ENCODE measurements at regions not wholly inside any gene's neighbourhood (a gene's known extent, or its start where the extent isn't known, plus 50 kb on each side); places are given as distances from the start of the nearest gene placed in this dataset.
"Not testable (repeated sequence)": the region's sequence is repeated elsewhere in the genome, so short reads cannot be mapped to it uniquely, and the experiment has no call there.

DNA sequence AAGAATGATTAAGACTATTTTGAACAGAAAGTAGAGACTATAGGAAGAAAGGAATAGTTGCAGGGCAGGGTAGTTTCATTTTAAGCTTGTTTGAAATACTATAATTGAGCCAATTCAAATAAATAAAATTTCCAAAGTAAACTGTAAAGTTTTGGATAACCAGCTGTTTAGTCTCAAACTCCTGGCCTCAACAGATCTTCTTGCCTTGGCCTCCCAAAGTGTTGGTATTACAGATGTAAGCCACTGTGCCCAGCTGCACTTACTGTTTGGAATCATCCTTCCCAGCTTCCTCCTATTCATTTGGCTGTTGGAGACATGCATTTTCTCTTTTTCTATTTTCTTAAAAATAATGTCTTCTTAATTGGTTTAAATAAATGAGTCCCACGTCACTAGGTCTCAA is 231.0 kb downstream of the NNT start:
- peaks cover 5% of the 10 kb centered on the region; the same call in 1 of the 2 replicates for H3K9me2 ChIP-seq (ENCODE audit: insufficient read depth)
- intact Hi-C loops (cut with micrococcal nuclease; ENCODE audit: unreplicated experiment), result no loop called here
- H4K20me1 ChIP-seq (ENCODE audit: insufficient read depth), result no peaks in the 10 kb centered on the region
- no peak overlapping the region for H3K4me2 ChIP-seq
- no peak for DNase-seq
- no peak overlapping the region for H2AFZ ChIP-seq
- H3K27ac ChIP-seq, result no peak overlapping the region
- H3K79me2 ChIP-seq (ENCODE audit: low read depth), result no peaks in the 10 kb centered on the region
- H3K9me3 ChIP-seq (ENCODE audit: insufficient read depth, low read depth), result no peaks in the 10 kb centered on the region
- BruUV-seq (replicated peaks), result no TSS peak
- TF ChIP-seq, protein P1, sequence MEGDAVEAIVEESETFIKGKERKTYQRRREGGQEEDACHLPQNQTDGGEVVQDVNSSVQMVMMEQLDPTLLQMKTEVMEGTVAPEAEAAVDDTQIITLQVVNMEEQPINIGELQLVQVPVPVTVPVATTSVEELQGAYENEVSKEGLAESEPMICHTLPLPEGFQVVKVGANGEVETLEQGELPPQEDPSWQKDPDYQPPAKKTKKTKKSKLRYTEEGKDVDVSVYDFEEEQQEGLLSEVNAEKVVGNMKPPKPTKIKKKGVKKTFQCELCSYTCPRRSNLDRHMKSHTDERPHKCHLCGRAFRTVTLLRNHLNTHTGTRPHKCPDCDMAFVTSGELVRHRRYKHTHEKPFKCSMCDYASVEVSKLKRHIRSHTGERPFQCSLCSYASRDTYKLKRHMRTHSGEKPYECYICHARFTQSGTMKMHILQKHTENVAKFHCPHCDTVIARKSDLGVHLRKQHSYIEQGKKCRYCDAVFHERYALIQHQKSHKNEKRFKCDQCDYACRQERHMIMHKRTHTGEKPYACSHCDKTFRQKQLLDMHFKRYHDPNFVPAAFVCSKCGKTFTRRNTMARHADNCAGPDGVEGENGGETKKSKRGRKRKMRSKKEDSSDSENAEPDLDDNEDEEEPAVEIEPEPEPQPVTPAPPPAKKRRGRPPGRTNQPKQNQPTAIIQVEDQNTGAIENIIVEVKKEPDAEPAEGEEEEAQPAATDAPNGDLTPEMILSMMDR (conservative IDR thresholded peaks at IDR 0.05), result no peak
- TF ChIP-seq EZH2 (IDR thresholded peaks at IDR 0.05; ENCODE audit: low read depth), result no peak
- no peaks in the 10 kb centered on the region for H3K36me3 ChIP-seq (ENCODE audit: low read depth)
- POLR2A ChIA-PET (ENCODE audit: unreplicated experiment), result no interaction called here
- H3K4me1 ChIP-seq (replicated peaks; ENCODE audit: insufficient read depth), result no peaks in the 10 kb centered on the region
- H3K4me3 ChIP-seq, result no peak overlapping the region
- H3F3A ChIP-seq (ENCODE audit: insufficient read depth, low read depth), result no peaks in the 10 kb centered on the region
- H3K27me3 ChIP-seq (ENCODE audit: insufficient read depth, low read depth), result 0 out of 2 replicates have a peak, but pooled peaks cover 5% of the 10 kb centered on the region
- CTCF ChIA-PET, result no interaction called here

DNA sequence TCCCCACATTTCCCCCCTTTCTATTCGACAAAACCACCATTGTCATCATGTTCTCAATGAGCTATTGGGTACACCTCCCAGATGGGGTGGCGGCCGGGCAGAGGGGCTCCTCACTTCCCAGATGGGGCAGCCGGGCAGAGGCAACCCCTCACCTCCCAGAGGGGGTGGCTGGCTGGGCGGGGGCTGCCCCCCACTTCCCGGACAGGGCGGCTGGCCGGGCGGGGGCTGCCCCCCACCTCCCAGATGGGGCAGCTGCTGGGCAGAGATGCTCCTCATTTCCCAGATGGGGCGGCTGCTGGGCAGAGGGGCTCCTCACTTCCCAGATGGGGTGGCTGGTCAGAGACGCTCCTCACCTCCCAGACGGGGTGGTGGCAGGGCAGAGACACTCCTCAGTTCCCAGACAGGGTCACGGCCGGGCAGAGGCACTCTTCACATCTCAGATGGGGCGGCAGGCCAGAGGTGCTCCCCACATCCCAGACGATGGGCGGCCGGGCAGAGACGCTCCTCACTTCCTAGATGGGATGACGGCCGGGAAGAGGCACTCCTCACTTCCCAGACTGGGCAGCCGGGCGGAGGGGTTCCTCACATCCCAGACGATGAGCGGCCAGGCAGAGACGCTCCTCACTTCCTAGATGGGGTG is 221.5 kb downstream of the NNT start:
- H3K4me3 ChIP-seq; H3K9me2 ChIP-seq (ENCODE audit: insufficient read depth); POLR2A ChIA-PET (ENCODE audit: unreplicated experiment); H3K36me3 ChIP-seq (ENCODE audit: low read depth); H3K79me2 ChIP-seq (ENCODE audit: low read depth); BruUV-seq (replicated peaks); H3K4me2 ChIP-seq; H2AFZ ChIP-seq; intact Hi-C loops (cut with micrococcal nuclease; ENCODE audit: unreplicated experiment); H3K4me1 ChIP-seq (replicated peaks; ENCODE audit: insufficient read depth); DNase-seq; H3K27me3 ChIP-seq (ENCODE audit: insufficient read depth, low read depth); CTCF ChIA-PET; H3F3A ChIP-seq (ENCODE audit: insufficient read depth, low read depth); H3K9me3 ChIP-seq (ENCODE audit: insufficient read depth, low read depth); H3K27ac ChIP-seq; H4K20me1 ChIP-seq (ENCODE audit: insufficient read depth): not testable (repeated sequence)

DNA sequence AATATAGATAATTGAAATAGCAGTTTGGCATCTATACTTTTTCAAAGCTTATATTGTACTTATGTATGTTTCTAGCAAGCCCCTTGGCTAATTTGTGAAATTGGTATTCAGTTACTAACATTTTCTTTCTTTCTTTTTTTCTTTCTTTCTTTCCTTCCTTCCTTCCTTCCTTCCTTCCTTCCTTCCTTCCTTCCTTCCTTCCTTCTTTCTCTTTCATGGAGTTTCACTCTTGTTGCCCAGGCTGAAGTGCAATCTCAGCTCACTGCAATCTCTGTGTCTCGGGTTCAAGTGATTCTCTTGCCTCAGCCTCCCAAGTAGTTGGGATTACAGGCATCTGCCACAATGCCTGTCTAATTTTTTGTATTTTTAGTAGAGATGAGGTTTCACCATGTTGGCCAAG is 215.4 kb downstream of the NNT start:
- H2AFZ ChIP-seq; H3K27me3 ChIP-seq (ENCODE audit: insufficient read depth, low read depth); H3K27ac ChIP-seq; POLR2A ChIA-PET (ENCODE audit: unreplicated experiment); H3K79me2 ChIP-seq (ENCODE audit: low read depth); BruUV-seq (replicated peaks); H4K20me1 ChIP-seq (ENCODE audit: insufficient read depth); H3K9me2 ChIP-seq (ENCODE audit: insufficient read depth); H3F3A ChIP-seq (ENCODE audit: insufficient read depth, low read depth); DNase-seq; H3K4me1 ChIP-seq (replicated peaks; ENCODE audit: insufficient read depth); H3K4me3 ChIP-seq; H3K36me3 ChIP-seq (ENCODE audit: low read depth); H3K9me3 ChIP-seq (ENCODE audit: insufficient read depth, low read depth); intact Hi-C loops (cut with micrococcal nuclease; ENCODE audit: unreplicated experiment); H3K4me2 ChIP-seq: not testable (repeated sequence)
- CTCF ChIA-PET, result interaction anchor here (0.6 kb wide), 1 partner anchor 910 kb away, joined by 3 read pairs; no protein-coding TSS in a partner anchor

DNA sequence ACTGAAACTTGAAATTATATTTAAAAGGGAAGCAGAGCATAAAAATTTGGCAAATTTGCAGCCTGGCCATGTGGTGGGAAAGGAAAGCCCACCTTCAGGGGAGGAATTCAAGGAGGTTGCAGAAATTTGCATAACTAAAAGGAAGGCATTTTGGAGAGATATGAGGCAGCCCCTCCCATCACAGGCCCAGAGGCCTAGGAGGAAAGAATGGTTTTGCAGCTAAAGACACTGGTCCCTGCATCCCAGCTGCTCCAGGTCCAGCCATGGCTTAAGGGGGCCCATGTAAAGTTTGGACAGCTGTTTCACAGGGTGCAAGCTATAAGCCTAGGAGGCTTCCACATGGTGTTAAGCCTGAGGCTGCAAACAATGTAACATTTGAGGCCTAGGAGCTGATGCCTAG is 212.5 kb downstream of the NNT start:
- no peak overlapping the region for H3K4me2 ChIP-seq
- no peaks in the 10 kb centered on the region for H3K27me3 ChIP-seq (ENCODE audit: insufficient read depth, low read depth)
- no peaks in the 10 kb centered on the region for H3K79me2 ChIP-seq (ENCODE audit: low read depth)
- 0 out of 2 replicates have a peak, but pooled peaks cover 5% of the 10 kb centered on the region for H3K9me3 ChIP-seq (ENCODE audit: insufficient read depth, low read depth)
- no peak for DNase-seq
- no peaks in the 10 kb centered on the region for H4K20me1 ChIP-seq (ENCODE audit: insufficient read depth)
- POLR2A ChIA-PET (ENCODE audit: unreplicated experiment), result no interaction called here
- H3K36me3 ChIP-seq (ENCODE audit: low read depth), result no peaks in the 10 kb centered on the region
- H3K27ac ChIP-seq, result no peak overlapping the region
- no peak overlapping the region for H2AFZ ChIP-seq
- no peaks in the 10 kb centered on the region for H3K4me1 ChIP-seq (replicated peaks; ENCODE audit: insufficient read depth)
- H3K9me2 ChIP-seq (ENCODE audit: insufficient read depth), result no peaks in the 10 kb centered on the region; the same call in 1 of the 2 replicates
- intact Hi-C loops (cut with micrococcal nuclease; ENCODE audit: unreplicated experiment), result no loop called here
- no peaks in the 10 kb centered on the region for H3F3A ChIP-seq (ENCODE audit: insufficient read depth, low read depth)
- no TSS peak for BruUV-seq (replicated peaks)
- H3K4me3 ChIP-seq, result no peak overlapping the region
- TF ChIP-seq, protein P1 (conservative IDR thresholded peaks at IDR 0.05), result no peak
- no peak for TF ChIP-seq EZH2 (IDR thresholded peaks at IDR 0.05; ENCODE audit: low read depth)
- CTCF ChIA-PET, result no interaction called here

Measured in PC-9 (cell line).